Effector memory CD8-positive, alpha-beta T cell (primary cell): ENCODE measurements at regions not wholly inside any gene's neighbourhood (a gene's known extent, or its start where the extent isn't known, plus 50 kb on each side); places are given as distances from the start of the nearest gene placed in this dataset.

Experiments used
- ATAC-seq: fragments of 150-1000 bp; cut with Tn5 transposase; replicated peaks from 2 replicates; pipeline ENCODE4 v1.10.0; 2021; ENCODE audit warnings: mild to moderate bottlenecking, moderate library complexity
- DNase-seq, 3 experiments: peaks; one replicate each; pipeline ENCODE4 v3.0.0; 2021
- H3K27ac Mint-ChIP-seq, 2 donors: one replicate each; pipeline ENCODE4 v1.8.0; 2022; ENCODE audit warnings: mild to moderate bottlenecking in 2 of 2, mixed read lengths in 2 of 2, moderate library complexity in 2 of 2
- H3K27me3 Mint-ChIP-seq, 2 donors: one replicate each; pipeline ENCODE4 v1.8.0; 2022; ENCODE audit warnings: mixed read lengths in 2 of 2
- H3K36me3 Mint-ChIP-seq: one replicate; pipeline ENCODE4 v1.8.0; 2022; ENCODE audit warnings: mild to moderate bottlenecking, moderate library complexity, mixed read lengths; ENCODE audit not compliant: insufficient read depth
- H3K4me1 Mint-ChIP-seq, 2 donors: one replicate each; pipeline ENCODE4 v1.8.0; 2022; ENCODE audit warnings: low read depth in 2 of 2, mixed read lengths in 2 of 2
- H3K4me3 Mint-ChIP-seq, 2 donors: one replicate each; pipeline ENCODE4 v1.8.0; 2022; ENCODE audit warnings: mild to moderate bottlenecking in 2 of 2, mixed read lengths in 2 of 2, moderate library complexity in 2 of 2
- H3K9me3 Mint-ChIP-seq, 2 donors: one replicate each; pipeline ENCODE4 v1.8.0; 2022; ENCODE audit warnings: mixed read lengths in 2 of 2

DNA sequence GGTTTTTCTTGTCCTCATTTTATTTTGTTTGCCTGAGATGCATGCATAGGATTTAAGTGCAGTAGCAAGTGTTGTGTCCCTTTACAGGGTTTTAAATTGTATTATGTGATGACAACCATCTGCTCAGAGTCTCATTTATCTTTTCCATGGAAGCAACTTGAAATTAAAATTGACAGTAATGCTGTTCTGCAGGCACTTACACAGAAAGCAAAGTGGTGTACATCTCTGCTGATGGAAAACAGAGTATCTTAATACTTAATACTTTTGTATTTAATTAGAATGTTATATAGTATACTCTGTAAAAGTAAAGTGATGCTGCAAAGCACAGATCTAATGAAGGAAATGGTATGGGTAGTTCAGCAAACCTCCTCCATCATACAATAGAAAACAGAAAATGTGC is 482.9 kb downstream of the POM121L12 start:
- no peaks in the 10 kb centered on the region for H3K27me3 Mint-ChIP-seq
- H3K27ac Mint-ChIP-seq, result no peak overlapping the region
- H3K4me1 Mint-ChIP-seq, result no peaks in the 10 kb centered on the region
- ATAC-seq (no peak), DNase-seq (no peak)
- no peak overlapping the region for H3K4me3 Mint-ChIP-seq
- H3K36me3 Mint-ChIP-seq, result no peaks in the 10 kb centered on the region
- H3K9me3 Mint-ChIP-seq, result peaks cover 20 to 26% of the 10 kb centered on the region in 2 donors

DNA sequence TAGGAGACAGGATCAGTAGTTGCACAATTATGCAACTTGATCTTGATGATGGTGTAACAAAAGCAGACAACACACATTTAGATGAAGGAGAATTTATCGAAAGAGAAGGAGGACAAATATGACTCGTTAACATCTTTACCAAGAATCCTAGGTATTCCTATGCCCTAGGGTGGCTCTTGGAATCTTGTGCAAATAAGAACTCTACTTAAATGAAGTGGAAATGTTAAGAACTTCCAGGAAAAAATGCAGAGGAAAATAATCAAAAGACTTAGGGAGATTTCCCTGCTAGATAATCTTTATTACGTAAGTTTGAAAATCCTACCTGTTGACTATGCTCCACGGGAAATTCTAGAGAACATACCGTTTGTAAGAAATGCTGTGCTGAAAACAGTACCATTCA is 485.4 kb downstream of the POM121L12 start:
- Mint-ChIP-seq H3K27me3 (no peaks in the 10 kb centered on the region), H3K9me3 (peaks cover 17 to 21% of the 10 kb centered on the region in 2 donors), H3K4me3 (no peak overlapping the region), H3K4me1 (no peaks in the 10 kb centered on the region), H3K36me3 (no peaks in the 10 kb centered on the region), H3K27ac (no peak overlapping the region)
- DNase-seq (no peak), ATAC-seq (no peak)

DNA sequence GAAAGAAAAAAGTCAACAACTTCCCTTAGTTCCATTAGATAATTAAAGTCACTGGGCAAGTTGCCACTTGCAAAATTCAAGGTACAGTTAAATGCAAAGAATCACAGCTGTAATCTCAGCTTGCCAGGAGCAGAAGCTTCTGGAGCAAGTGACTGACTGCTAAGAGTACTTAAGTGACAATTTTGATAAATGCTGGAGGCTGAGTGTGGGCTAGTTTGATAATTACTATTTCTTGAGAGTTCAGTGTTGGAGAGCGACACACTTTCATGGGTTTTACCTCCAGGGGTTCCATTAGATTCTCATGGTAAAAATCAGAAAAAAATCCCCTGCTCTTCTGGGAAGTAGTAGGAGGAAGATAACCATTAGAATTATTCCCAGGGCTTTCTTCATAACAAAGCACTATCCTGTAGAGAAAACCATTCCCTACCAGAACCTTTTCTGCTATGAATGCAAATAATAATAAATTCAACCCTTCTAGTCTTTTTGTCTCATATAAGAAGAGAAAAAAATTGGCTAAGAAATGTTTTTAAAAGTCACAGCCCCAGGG is 486.3 kb downstream of the POM121L12 start:
- Mint-ChIP-seq H3K9me3 (peaks cover 13 to 14% of the 10 kb centered on the region in 2 donors), H3K4me3 (no peak overlapping the region), H3K27me3 (no peaks in the 10 kb centered on the region), H3K27ac (no peak overlapping the region), H3K4me1 (no peaks in the 10 kb centered on the region), H3K36me3 (no peaks in the 10 kb centered on the region)
- ATAC-seq, result no peak
- DNase-seq, result no peak

DNA sequence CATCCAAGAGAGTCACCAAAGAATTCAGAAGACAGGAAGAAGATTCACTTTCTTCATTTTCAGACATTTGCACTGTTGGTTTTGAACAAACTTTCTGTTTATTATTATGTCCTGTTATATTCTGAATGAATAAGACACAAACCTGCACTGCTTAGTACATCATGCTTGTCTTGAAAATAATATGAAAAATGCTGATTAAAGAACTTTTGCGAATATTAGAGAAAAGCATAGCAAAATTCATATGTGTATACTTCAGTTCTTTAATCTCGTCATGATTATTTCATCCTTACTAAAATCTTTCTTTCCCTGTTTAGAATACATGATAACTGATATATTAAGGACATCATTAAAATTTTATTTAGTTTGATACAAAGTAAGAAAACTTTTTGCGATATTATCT is 504.1 kb downstream of the POM121L12 start:
- no peaks in the 10 kb centered on the region for H3K4me1 Mint-ChIP-seq
- no peak overlapping the region for H3K27ac Mint-ChIP-seq
- DNase-seq, result no peak
- no peaks in the 10 kb centered on the region for H3K36me3 Mint-ChIP-seq
- peaks cover 14 to 22% of the 10 kb centered on the region in 2 donors for H3K9me3 Mint-ChIP-seq
- H3K27me3 Mint-ChIP-seq, result no peaks in the 10 kb centered on the region
- ATAC-seq, result no peak
- no peak overlapping the region for H3K4me3 Mint-ChIP-seq

DNA sequence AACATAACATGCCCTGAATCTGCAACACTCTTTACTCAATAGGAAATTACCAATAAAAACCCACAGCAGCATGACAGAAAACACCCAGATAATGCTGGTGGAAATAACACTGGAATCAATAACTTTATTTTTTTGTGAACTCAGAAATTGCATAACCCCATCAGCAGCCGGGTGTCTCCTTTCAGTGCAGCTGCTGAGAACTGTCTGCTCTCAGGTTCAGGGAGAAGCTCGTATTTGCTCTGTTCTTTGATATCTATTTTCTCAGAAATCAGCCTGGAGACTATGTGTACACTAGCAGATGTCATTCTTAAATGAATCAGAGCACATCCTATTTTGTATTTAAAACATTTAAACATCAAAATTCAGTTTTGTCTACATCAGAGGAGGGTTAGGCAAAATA is 506.0 kb downstream of the POM121L12 start:
- no peaks in the 10 kb centered on the region for H3K36me3 Mint-ChIP-seq
- DNase-seq (no peak), ATAC-seq (no peak)
- H3K27ac Mint-ChIP-seq, result no peak overlapping the region
- no peaks in the 10 kb centered on the region for H3K4me1 Mint-ChIP-seq
- H3K9me3 Mint-ChIP-seq, result peaks cover 13 to 14% of the 10 kb centered on the region in 2 donors
- H3K27me3 Mint-ChIP-seq, result no peaks in the 10 kb centered on the region
- H3K4me3 Mint-ChIP-seq, result no peak overlapping the region

DNA sequence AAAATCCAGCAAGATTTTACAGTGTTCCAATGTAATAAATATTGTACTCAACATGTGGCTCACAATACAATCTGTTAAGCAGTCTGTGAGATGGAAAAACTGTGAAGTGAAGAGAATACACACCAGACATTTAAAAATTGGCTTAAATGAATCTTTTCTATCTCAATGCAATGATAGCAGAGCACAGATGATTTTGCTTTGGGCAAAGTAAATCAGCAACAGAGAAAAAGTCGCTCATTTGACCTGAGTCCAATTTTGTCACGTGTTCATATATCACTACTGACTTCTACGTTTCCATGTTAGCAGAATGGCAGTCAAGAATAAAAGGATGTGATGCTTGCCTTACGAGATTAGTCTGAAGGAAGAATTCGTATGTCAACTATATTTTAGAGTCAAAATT is 506.7 kb downstream of the POM121L12 start:
- no peak for DNase-seq
- Mint-ChIP-seq H3K9me3 (peaks cover 11 to 13% of the 10 kb centered on the region in 2 donors), H3K27me3 (no peaks in the 10 kb centered on the region), H3K4me1 (no peaks in the 10 kb centered on the region), H3K27ac (no peak overlapping the region), H3K4me3 (no peak overlapping the region), H3K36me3 (no peaks in the 10 kb centered on the region)
- no peak for ATAC-seq
